Liver (tissue), 3 donors: ENCODE measurements at regions not wholly inside any gene's neighbourhood (a gene's known extent, or its start where the extent isn't known, plus 50 kb on each side); places are given as distances from the start of the nearest gene placed in this dataset.

ENCODE experiments used
- GABPA ChIP-seq, 2 donors: IDR thresholded peaks in 1 of 2; conservative IDR thresholded peaks in 1 of 2; 2 replicates each; pipeline ENCODE4 v1.6.1; 2016; ENCODE audit warnings: antibody characterized with exemption in 2 of 2, mild to moderate bottlenecking in 1 of 2, moderate library complexity in 1 of 2
- SP1 ChIP-seq: IDR thresholded peaks from 2 replicates; pipeline ENCODE4 v1.6.1; 2018; ENCODE audit warnings: antibody characterized with exemption, mild to moderate bottlenecking
- YY1 ChIP-seq: IDR thresholded peaks from 2 replicates; pipeline ENCODE4 v1.6.1; 2016; ENCODE audit warnings: antibody characterized with exemption, mild to moderate bottlenecking
- TF ChIP-seq, protein P1 (sequence below): IDR thresholded peaks from 2 replicates; pipeline ENCODE4 v1.6.1; 2016; ENCODE audit warnings: antibody characterized with exemption
- TF ChIP-seq, protein P2 (sequence below): IDR thresholded peaks from 2 replicates; pipeline ENCODE4 v1.6.1; 2016; ENCODE audit warnings: antibody characterized with exemption, mild to moderate bottlenecking
- TF ChIP-seq, protein P3 (sequence below): fragments of 150-350 bp; IDR thresholded peaks from 2 replicates; pipeline ENCODE4 v1.5.1; 2017; ENCODE audit warnings: improper control_type of control experiment, low read depth, low read length; ENCODE audit not compliant: missing input control
- donor health status: healthy.
- donor health status: healthy.

DNA sequence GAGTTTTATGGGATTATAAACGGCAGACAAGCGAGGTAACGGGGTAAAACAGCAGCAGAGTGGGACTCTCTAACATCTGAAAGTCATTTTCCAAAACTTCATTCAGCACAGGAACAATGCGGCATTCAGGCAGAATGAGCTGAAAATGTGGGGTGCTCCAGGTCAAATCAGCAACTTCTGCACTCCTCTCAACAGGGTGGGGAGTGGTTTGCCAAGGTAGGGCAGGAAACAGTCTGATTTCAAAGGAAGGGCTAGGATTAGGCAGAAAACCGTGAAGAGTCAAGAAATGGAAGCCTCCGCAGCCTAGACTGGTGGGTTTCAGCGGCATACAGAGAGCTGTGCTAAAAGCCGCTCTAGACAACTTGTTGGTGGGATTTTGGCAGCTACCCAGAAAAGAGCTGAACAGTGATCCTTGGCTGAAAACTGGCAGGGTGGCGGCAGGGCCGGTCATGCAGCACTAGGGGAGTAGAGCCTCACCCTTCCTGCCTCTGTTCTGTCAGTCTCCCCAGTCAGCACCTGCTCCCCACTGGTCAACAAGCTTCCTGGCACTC, 154.2 kb upstream of the KLF12 start:
- TF ChIP-seq, protein P1, sequence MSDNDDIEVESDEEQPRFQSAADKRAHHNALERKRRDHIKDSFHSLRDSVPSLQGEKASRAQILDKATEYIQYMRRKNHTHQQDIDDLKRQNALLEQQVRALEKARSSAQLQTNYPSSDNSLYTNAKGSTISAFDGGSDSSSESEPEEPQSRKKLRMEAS, result no peak
- TF ChIP-seq GABPA (IDR thresholded peaks at IDR 0.05 in 1 of 2, conservative IDR thresholded peaks at IDR 0.05 in 1 of 2), result no peak
- TF ChIP-seq SP1, result no peak
- TF ChIP-seq, protein P2, sequence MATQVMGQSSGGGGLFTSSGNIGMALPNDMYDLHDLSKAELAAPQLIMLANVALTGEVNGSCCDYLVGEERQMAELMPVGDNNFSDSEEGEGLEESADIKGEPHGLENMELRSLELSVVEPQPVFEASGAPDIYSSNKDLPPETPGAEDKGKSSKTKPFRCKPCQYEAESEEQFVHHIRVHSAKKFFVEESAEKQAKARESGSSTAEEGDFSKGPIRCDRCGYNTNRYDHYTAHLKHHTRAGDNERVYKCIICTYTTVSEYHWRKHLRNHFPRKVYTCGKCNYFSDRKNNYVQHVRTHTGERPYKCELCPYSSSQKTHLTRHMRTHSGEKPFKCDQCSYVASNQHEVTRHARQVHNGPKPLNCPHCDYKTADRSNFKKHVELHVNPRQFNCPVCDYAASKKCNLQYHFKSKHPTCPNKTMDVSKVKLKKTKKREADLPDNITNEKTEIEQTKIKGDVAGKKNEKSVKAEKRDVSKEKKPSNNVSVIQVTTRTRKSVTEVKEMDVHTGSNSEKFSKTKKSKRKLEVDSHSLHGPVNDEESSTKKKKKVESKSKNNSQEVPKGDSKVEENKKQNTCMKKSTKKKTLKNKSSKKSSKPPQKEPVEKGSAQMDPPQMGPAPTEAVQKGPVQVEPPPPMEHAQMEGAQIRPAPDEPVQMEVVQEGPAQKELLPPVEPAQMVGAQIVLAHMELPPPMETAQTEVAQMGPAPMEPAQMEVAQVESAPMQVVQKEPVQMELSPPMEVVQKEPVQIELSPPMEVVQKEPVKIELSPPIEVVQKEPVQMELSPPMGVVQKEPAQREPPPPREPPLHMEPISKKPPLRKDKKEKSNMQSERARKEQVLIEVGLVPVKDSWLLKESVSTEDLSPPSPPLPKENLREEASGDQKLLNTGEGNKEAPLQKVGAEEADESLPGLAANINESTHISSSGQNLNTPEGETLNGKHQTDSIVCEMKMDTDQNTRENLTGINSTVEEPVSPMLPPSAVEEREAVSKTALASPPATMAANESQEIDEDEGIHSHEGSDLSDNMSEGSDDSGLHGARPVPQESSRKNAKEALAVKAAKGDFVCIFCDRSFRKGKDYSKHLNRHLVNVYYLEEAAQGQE, result no peak
- TF ChIP-seq, protein P3, sequence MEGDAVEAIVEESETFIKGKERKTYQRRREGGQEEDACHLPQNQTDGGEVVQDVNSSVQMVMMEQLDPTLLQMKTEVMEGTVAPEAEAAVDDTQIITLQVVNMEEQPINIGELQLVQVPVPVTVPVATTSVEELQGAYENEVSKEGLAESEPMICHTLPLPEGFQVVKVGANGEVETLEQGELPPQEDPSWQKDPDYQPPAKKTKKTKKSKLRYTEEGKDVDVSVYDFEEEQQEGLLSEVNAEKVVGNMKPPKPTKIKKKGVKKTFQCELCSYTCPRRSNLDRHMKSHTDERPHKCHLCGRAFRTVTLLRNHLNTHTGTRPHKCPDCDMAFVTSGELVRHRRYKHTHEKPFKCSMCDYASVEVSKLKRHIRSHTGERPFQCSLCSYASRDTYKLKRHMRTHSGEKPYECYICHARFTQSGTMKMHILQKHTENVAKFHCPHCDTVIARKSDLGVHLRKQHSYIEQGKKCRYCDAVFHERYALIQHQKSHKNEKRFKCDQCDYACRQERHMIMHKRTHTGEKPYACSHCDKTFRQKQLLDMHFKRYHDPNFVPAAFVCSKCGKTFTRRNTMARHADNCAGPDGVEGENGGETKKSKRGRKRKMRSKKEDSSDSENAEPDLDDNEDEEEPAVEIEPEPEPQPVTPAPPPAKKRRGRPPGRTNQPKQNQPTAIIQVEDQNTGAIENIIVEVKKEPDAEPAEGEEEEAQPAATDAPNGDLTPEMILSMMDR, result no peak
- no peak for TF ChIP-seq YY1
